Mucosa of descending colon (tissue), 3 donors: ENCODE measurements at regions not wholly inside any gene's neighbourhood (a gene's known extent, or its start where the extent isn't known, plus 50 kb on each side); places are given as distances from the start of the nearest gene placed in this dataset.

Experiments used
- ATAC-seq: fragments of 200-7000 bp; cut with Tn5 transposase; one replicate; pipeline ENCODE4 v1.9.1; 2020; ENCODE audit warnings: mild to moderate bottlenecking, moderate library complexity
- DNase-seq, 3 donors: peaks; one replicate each; pipeline ENCODE4 v3.0.0-alpha.2; 2020
- H3K36me3 ChIP-seq: fragments of 200-600 bp; one replicate; pipeline ENCODE4 v1.8.0; 2021; ENCODE audit warnings: low read depth, mild to moderate bottlenecking
- H3K4me1 ChIP-seq: fragments of 200-600 bp; one replicate; pipeline ENCODE4 v1.8.0; 2021; ENCODE audit warnings: low read depth, mild to moderate bottlenecking
- H3K4me3 ChIP-seq: fragments of 200-600 bp; one replicate; pipeline ENCODE4 v1.8.0; 2021; ENCODE audit warnings: mild to moderate bottlenecking
- H3K9me3 ChIP-seq: fragments of 200-600 bp; one replicate; pipeline ENCODE4 v1.8.0; 2021; ENCODE audit warnings: mild to moderate bottlenecking
- CTCF ChIP-seq: fragments of 200-600 bp; IDR thresholded peaks from one replicate; pipeline ENCODE4 v1.8.0; 2022; ENCODE audit warnings: antibody characterized with exemption, mild to moderate bottlenecking
- intact Hi-C, 2 donors: fragments of 100-400 bp; cut with DNase I in 1 of 2; cut with micrococcal nuclease in 1 of 2; formaldehyde crosslinking; loops; one replicate each; pipeline versions ENCODE4 v1.11.0 to v1.11.1; 2022; cut with DNase I, micrococcal nuclease
- donor health status: DM: no; HTN: no; CAD: no; lungs with moderate emphysema.
- donor health status: DM: no; HTN: no; CAD: no.
- donor health status: DM: no; HTN: yes; CAD: no.

GRCh38 chr5:133698259-133698554 lies 85.9 kb upstream of the FSTL4 start:
- intact Hi-C loops = no loop called here
- DNase-seq (no peak), ATAC-seq (no peak)
- H3K9me3 ChIP-seq = no peaks in the 10 kb centered on the region
- no peak overlapping the region for H3K4me3 ChIP-seq
- no peaks in the 10 kb centered on the region for H3K36me3 ChIP-seq
- no peak for TF ChIP-seq CTCF
- H3K4me1 ChIP-seq = no peaks in the 10 kb centered on the region

- TF ChIP-seq CTCF = no peak
- no peak overlapping the region for H3K4me3 ChIP-seq
- intact Hi-C loops = no loop called here
- H3K9me3 ChIP-seq = no peaks in the 10 kb centered on the region
- DNase-seq = no peak
- ATAC-seq = no peak
- H3K36me3 ChIP-seq = no peaks in the 10 kb centered on the region
- H3K4me1 ChIP-seq = no peaks in the 10 kb centered on the region
These were observed 85.4 kb upstream of the FSTL4 start for GRCh38 chr5:133697536-133698258.

- intact Hi-C loops = no loop called here
- no peak for TF ChIP-seq CTCF
- Histone ChIP-seq H3K9me3 (no peaks in the 10 kb centered on the region), H3K4me3 (no peak overlapping the region), H3K36me3 (no peaks in the 10 kb centered on the region), H3K4me1 (no peaks in the 10 kb centered on the region)
- ATAC-seq = no peak
- no peak for DNase-seq
These were observed 84.6 kb upstream of the FSTL4 start for GRCh38 chr5:133696782-133697507.

GRCh38 chr5:133696006-133696584 lies 83.8 kb upstream of the FSTL4 start:
- TF ChIP-seq CTCF = no peak
- Histone ChIP-seq H3K4me3 (no peak overlapping the region), H3K4me1 (no peaks in the 10 kb centered on the region), H3K36me3 (no peaks in the 10 kb centered on the region), H3K9me3 (no peaks in the 10 kb centered on the region)
- DNase-seq (no peak), ATAC-seq (no peak)
- intact Hi-C loops = no loop called here

- TF ChIP-seq CTCF = no peak
- Histone ChIP-seq H3K4me1 (no peaks in the 10 kb centered on the region), H3K9me3 (no peaks in the 10 kb centered on the region), H3K4me3 (no peak overlapping the region), H3K36me3 (no peaks in the 10 kb centered on the region)
- ATAC-seq = no peak
- DNase-seq = no peak
- intact Hi-C loops = no loop called here
These were observed 82.0 kb upstream of the FSTL4 start for GRCh38 chr5:133694181-133694831.
